Bronchial epithelial cell (primary cell): ENCODE measurements at regions not wholly inside any gene's neighbourhood (a gene's known extent, or its start where the extent isn't known, plus 50 kb on each side); places are given as distances from the start of the nearest gene placed in this dataset.

Experiments
- DNase-seq: peaks from one replicate; pipeline ENCODE4 v3.0.0-alpha.2; 2010; ENCODE audit warnings: low read depth
- FAIRE-seq: peaks from 2 replicates; lab custom pipeline; 2011; peaks lifted over from hg19 to GRCh38; lab: Jason Lieb, UNC
- H3K27me3 ChIP-seq: 2 replicates; pipeline ENCODE4 v1.5.1; 2011; ENCODE audit warnings: low read length; ENCODE audit not compliant: control insufficient read depth, insufficient read depth
- H3K36me3 ChIP-seq: 2 replicates; pipeline ENCODE4 v1.5.1; 2011; ENCODE audit warnings: low read length; ENCODE audit not compliant: control insufficient read depth, insufficient read depth
- H3K4me3 ChIP-seq: 2 replicates; pipeline ENCODE4 v1.5.1; 2011; ENCODE audit warnings: mild to moderate bottlenecking, low read depth, low read length, control low read depth
- CTCF ChIP-seq: IDR thresholded peaks from 2 replicates; pipeline ENCODE4 v1.5.1; 2011; ENCODE audit warnings: mild to moderate bottlenecking, moderate library complexity, low read length, control low read depth, inconsistent platforms; ENCODE audit not compliant: insufficient read depth, severe bottlenecking

- FAIRE-seq (no peak), DNase-seq (no peak)
- TF ChIP-seq CTCF = no peak
- no peak overlapping the region for H3K4me3 ChIP-seq
- H3K36me3 ChIP-seq = no peaks in the 10 kb centered on the region
- no peaks in the 10 kb centered on the region for H3K27me3 ChIP-seq
Measured at GRCh38 chr4:59161249-59161648, 2038.9 kb upstream of the ADGRL3 start.

DNA sequence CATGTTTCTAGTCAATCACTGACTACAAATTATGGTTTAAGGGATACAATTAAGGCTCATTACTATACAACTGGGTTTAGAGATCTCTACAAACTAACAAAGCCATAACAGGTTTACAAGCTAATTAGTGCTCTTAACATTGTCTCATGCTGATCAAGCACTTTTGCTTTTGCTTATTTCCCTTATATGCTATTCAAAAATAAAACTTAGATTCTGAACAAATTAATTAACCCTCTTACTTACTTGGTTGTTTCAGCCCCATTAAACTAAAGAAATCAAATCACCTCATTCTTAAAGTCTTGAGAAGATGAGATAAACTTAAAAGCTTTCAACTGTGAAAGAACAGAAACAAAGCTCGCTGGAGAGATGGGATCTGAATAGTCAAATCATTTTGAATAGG, 2024.5 kb upstream of the ADGRL3 start:
- H3K27me3 ChIP-seq = no peaks in the 10 kb centered on the region
- no peak for DNase-seq
- TF ChIP-seq CTCF = no peak
- H3K36me3 ChIP-seq = no peaks in the 10 kb centered on the region
- no peak for FAIRE-seq
- no peak overlapping the region for H3K4me3 ChIP-seq

DNA sequence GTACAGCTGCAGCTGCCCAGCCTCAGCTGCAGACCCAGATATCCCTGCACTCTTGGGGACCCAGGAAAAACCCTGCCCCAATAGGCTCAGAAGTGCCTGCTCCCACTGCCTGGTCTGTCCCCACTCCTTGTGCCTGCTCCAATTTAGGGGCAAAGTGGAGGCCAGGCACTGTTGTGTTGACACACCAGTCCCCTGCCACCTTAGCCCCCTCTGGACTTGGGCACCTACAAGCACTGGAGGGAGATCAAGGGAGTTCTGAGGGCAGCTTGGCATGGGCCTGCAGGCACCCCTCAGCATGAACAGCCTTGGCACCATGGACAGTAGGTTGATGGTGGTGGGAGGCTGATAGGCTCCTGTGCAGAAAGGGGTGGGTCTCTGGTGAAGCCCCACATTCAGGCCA, 2020.8 kb upstream of the ADGRL3 start:
- H3K4me3 ChIP-seq = no peak overlapping the region
- no peak for DNase-seq
- no peak for FAIRE-seq
- H3K27me3 ChIP-seq = no peaks in the 10 kb centered on the region
- H3K36me3 ChIP-seq = no peaks in the 10 kb centered on the region
- TF ChIP-seq CTCF = no peak

GRCh38 chr4:59180161-59180560, 2020.0 kb upstream of the ADGRL3 start:
- no peak overlapping the region for H3K4me3 ChIP-seq
- no peak for TF ChIP-seq CTCF
- no peak for FAIRE-seq
- DNase-seq = no peak
- H3K27me3 ChIP-seq = no peaks in the 10 kb centered on the region
- H3K36me3 ChIP-seq = no peaks in the 10 kb centered on the region

DNA sequence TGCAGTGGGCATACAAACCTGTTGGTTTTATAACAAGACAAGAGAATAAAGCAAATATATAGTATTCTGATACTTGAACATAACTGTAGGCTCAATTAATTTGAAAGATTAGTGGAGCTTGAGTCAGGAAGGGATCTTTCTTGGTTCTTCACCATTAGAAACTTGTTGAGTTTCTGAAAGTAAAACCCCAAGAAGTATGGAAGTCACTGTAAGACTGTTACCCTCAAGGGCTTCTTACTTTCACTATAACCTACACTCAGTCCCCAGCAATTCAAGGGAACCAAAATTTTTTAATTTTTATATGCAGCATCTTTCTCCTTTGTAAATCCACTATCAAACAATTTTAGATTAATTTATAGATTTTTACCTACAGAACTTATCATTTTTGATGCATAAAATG, 2019.2 kb upstream of the ADGRL3 start:
- no peak for TF ChIP-seq CTCF
- Histone ChIP-seq H3K27me3 (no peaks in the 10 kb centered on the region), H3K4me3 (no peak overlapping the region), H3K36me3 (no peaks in the 10 kb centered on the region)
- FAIRE-seq (no peak), DNase-seq (no peak)

GRCh38 chr4:59195839-59196238, 2004.3 kb upstream of the ADGRL3 start:
- no peak for TF ChIP-seq CTCF
- H3K27me3 ChIP-seq = no peaks in the 10 kb centered on the region
- DNase-seq (no peak), FAIRE-seq (no peak)
- H3K36me3 ChIP-seq = no peaks in the 10 kb centered on the region
- H3K4me3 ChIP-seq = no peak overlapping the region
